ENCODE measurements at regions not wholly inside any gene's neighbourhood (a gene's known extent, or its start where the extent isn't known, plus 50 kb on each side); places are given as distances from the start of the nearest gene placed in this dataset.

DNA sequence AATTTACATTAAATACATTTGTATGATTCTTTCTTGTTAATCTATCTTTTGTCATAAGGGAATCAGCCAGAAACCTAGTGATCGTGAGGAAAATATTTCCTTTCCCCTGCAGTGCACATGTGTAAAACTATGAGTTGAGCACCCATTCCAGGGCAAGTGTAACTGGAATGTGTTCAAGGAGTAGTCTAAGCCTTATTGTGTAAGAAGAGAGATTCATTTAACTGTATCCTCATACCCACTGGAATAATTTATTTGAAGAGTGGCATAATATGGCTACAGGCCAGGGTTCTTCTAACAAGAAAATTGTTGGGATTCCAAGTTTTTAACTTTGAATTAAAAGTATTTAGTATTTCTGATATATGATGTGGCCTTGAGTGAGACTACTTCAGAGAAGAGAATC, 1692.7 kb downstream of the EFNA5 start:
- intact Hi-C loops (cut with DNase I) = no loop called here
- TF ChIP-seq, protein P1, sequence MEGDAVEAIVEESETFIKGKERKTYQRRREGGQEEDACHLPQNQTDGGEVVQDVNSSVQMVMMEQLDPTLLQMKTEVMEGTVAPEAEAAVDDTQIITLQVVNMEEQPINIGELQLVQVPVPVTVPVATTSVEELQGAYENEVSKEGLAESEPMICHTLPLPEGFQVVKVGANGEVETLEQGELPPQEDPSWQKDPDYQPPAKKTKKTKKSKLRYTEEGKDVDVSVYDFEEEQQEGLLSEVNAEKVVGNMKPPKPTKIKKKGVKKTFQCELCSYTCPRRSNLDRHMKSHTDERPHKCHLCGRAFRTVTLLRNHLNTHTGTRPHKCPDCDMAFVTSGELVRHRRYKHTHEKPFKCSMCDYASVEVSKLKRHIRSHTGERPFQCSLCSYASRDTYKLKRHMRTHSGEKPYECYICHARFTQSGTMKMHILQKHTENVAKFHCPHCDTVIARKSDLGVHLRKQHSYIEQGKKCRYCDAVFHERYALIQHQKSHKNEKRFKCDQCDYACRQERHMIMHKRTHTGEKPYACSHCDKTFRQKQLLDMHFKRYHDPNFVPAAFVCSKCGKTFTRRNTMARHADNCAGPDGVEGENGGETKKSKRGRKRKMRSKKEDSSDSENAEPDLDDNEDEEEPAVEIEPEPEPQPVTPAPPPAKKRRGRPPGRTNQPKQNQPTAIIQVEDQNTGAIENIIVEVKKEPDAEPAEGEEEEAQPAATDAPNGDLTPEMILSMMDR (IDR thresholded peaks at IDR 0.05) = no peak
- TF ChIP-seq POLR2A (IDR thresholded peaks at IDR 0.05) = no peak
- no peak for ATAC-seq
- Histone ChIP-seq H3K27me3 (no peaks in the 10 kb centered on the region), H3K4me3 (no peak overlapping the region), H3K27ac (no peak overlapping the region), H3K36me3 (no peaks in the 10 kb centered on the region), H3K4me1 (no peaks in the 10 kb centered on the region), H3K9me3 (peaks cover 0 to 3% (median 0%) of the 10 kb centered on the region in 12 donors)
- WGBS, 4 donors = 74 to 83% (median 79%) methylated on average over 1 of the region's 1 CpG
- DNase-seq = no peak

DNA sequence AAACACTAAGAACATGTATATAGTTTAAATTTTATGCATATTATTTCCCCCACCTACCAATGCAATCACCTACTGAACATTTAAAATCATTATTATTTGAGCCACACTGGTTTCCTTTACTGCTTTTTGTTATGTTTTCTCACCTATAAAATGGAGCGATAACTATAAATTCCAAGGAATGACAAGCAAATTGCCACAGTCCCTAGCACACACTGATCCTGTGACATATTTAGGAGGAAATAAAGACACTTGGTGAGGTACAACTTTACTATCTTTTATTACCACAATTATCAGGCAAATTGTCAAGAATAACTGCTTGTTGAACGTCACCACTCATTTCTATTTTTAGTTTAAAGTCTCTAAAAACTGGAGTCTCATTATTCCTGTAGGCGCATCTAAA, 1693.6 kb downstream of the EFNA5 start:
- Histone ChIP-seq H3K27me3 (no peaks in the 10 kb centered on the region), H3K9me3 (peaks cover 0 to 3% (median 0%) of the 10 kb centered on the region in 12 donors), H3K4me1 (no peaks in the 10 kb centered on the region), H3K4me3 (no peak overlapping the region), H3K27ac (no peak overlapping the region), H3K36me3 (no peaks in the 10 kb centered on the region)
- intact Hi-C loops (cut with DNase I) = no loop called here
- DNase-seq = no peak
- 65 to 71% (median 68%) methylated on average over 3 of the region's 3 CpGs for WGBS, 4 donors
- ATAC-seq = no peak
- TF ChIP-seq, protein P1 (IDR thresholded peaks at IDR 0.05) = no peak
- no peak for TF ChIP-seq POLR2A (IDR thresholded peaks at IDR 0.05)

DNA sequence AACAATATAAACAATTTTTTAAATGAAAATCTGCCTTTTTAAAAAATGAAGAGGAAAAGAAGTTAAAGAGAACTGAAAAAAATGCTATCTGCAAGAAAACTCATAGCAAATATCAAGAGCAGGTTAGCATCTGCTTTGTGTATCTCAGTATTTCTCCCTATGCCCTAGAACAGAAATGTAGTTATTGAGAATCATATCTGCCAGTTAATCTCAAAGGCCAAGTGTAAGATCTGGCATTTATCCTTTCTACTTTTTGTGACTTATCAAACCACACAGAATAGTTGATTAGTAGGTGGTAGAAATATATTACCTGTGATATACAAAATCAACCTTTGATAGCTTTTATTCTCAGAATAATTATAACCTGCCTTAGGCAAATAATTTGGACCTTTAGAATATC, 1699.8 kb downstream of the EFNA5 start:
- Histone ChIP-seq H3K9me3 (peaks cover 0 to 7% (median 0%) of the 10 kb centered on the region in 12 donors), H3K27ac (no peak overlapping the region), H3K4me3 (no peak overlapping the region), H3K27me3 (no peaks in the 10 kb centered on the region), H3K36me3 (no peaks in the 10 kb centered on the region), H3K4me1 (no peaks in the 10 kb centered on the region)
- TF ChIP-seq, protein P1 (IDR thresholded peaks at IDR 0.05) = no peak
- TF ChIP-seq POLR2A (IDR thresholded peaks at IDR 0.05) = no peak
- ATAC-seq (no peak), DNase-seq (no peak)
- intact Hi-C loops (cut with DNase I) = no loop called here

DNA sequence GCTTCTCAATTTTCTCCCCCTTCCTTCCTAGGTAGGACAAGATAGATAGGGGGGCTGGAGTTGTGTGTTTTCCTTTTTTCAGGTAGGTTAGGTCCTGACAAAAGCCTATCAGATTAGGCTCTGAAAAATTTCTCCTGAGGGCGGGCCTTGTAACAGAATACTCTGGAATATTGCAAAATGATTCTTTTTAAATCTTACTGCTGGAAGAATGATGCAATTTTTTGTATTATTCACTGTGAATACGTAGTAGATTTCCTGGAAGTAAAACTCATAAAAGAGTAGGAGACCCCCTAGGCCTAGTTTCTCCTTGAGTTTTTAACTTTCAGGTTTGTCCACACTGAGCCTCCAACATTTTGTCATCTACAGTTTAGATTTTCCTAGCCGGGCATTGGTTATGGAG, 1701.8 kb downstream of the EFNA5 start:
- TF ChIP-seq POLR2A (IDR thresholded peaks at IDR 0.05) = no peak
- TF ChIP-seq, protein P1 (IDR thresholded peaks at IDR 0.05) = no peak

More for the DNA sequence above, 1701.8 kb downstream of the EFNA5 start:
- WGBS, 4 donors = 74 to 85% (median 80%) methylated on average over 3 of the region's 3 CpGs
- peaks cover 0 to 7% (median 0%) of the 10 kb centered on the region in 12 donors for H3K9me3 ChIP-seq
- no peak overlapping the region for H3K4me3 ChIP-seq
- DNase-seq (no peak), ATAC-seq (no peak)
- no peak overlapping the region for H3K27ac ChIP-seq
- no peaks in the 10 kb centered on the region for H3K4me1 ChIP-seq
- no peaks in the 10 kb centered on the region for H3K36me3 ChIP-seq
- no peaks in the 10 kb centered on the region for H3K27me3 ChIP-seq
- intact Hi-C loops (cut with DNase I) = no loop called here
